PC-9 (cell line): ENCODE measurements at regions not wholly inside any gene's neighbourhood (a gene's known extent, or its start where the extent isn't known, plus 50 kb on each side); places are given as distances from the start of the nearest gene placed in this dataset.

Source experiments
- EZH2 ChIP-seq: fragments of 200-600 bp; sonication (generic); IDR thresholded peaks from 2 replicates; pipeline ENCODE4 v1.8.0; 2017; ENCODE audit warnings: antibody characterized with exemption, low read depth
- TF ChIP-seq, protein P1 (sequence below): fragments of 200-600 bp; sonication (generic); conservative IDR thresholded peaks from 2 replicates; pipeline ENCODE4 v1.6.1; 2017; ENCODE audit warnings: mixed run types, antibody characterized with exemption, mild to moderate bottlenecking, moderate library complexity

DNA sequence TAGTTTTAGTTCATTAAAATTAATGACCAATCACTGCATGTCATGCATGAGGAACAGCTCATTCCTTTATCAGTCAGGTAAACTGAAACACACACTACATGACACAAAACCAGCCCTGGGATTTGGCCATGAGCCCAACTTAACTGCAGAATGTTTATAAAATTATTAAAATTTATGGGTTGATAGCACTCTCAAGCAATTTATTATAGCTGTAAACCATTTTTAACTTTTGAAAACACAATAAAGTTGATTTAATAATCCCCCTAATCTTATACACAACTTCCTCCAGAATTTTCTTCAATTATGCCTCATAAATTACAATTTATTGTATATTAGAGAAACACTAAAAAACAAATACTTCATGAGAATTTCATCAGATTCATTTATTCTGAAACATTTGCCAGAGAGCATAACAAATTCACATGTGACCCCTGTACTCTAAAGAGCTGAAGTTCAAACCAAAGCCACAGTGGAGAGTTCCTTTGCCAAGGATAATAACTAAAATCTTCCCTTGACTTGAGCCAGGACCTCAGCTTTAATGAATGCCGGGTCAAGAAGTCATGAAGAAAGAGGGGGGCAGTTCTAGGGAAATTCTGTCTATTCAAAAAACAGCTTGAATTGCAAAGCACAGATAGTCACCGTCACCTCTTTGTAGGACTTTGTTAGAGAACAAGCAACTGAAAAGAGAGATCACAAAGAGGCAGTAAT lies 763.7 kb upstream of the GRAMD2B start:
- TF ChIP-seq, protein P1, sequence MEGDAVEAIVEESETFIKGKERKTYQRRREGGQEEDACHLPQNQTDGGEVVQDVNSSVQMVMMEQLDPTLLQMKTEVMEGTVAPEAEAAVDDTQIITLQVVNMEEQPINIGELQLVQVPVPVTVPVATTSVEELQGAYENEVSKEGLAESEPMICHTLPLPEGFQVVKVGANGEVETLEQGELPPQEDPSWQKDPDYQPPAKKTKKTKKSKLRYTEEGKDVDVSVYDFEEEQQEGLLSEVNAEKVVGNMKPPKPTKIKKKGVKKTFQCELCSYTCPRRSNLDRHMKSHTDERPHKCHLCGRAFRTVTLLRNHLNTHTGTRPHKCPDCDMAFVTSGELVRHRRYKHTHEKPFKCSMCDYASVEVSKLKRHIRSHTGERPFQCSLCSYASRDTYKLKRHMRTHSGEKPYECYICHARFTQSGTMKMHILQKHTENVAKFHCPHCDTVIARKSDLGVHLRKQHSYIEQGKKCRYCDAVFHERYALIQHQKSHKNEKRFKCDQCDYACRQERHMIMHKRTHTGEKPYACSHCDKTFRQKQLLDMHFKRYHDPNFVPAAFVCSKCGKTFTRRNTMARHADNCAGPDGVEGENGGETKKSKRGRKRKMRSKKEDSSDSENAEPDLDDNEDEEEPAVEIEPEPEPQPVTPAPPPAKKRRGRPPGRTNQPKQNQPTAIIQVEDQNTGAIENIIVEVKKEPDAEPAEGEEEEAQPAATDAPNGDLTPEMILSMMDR: no peak
- TF ChIP-seq EZH2: no peak
